NCI-H146 treated with DMSO at 0.1 percent for 48 hours (cell line): ENCODE measurements at regions not wholly inside any gene's neighbourhood (a gene's known extent, or its start where the extent isn't known, plus 50 kb on each side); places are given as distances from the start of the nearest gene placed in this dataset.
A peak's percentile ranks its signal among the peaks of the same experiment; 100 is the strongest.

Experiments used
- DNase-seq: peaks from one replicate; lab custom pipeline; 2025; ENCODE audit not compliant: unreplicated experiment; lab: John Stamatoyannopoulos, UW

DNA sequence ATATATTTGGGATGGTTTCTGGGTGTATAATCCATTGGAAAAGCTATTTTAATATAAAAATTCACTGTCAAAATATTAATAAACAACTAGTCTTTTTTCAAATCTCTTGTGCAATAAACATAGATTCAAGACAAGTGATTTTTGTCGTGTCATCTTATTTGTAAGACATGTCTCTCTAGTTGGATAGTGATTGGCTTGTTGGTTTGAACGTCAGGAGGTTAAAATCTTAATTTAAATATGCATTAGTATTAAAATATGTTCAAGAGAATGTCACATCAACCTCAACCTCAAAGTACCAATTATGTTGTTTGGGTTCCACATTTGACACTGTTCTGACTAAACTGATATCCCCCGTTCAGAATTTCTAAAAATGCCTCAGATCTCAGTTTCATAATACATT lies 287.6 kb downstream of the CASP12 start:
- DNase-seq = no peak

DNA sequence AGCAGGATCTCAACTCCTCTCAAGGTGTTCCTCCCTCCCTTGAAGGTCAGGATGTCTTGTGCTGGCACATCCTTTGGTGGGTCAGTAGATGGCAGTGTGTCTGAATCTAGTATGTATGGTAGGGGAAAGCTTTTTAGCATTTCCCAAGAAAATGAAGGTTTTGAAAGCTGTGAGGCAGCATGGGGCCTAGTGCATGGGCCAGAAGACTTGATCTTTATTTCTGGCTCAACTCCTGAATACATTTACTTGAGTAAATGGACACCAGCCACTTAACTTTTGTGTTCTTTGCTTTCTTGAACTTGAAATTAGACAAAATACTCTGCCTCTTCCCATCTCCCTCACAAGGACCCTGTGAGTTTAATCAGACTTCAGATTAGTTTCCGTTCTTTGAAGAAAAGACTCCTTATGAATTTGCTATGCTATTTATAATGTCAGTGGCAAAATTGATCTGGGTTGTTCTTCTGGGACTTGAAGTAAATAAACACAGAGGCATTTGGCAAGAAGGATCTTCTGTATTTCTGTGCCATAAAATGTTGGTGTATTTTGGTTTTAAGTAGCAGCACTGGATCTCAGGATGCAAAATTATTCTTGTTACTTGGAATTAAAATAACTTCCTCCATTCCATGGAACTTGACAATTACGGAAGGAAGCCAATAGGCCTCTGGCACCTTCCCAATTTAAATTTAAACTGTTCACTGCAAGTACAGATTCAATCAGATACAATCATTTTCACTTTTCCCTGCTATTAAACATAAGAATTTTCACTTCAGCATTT lies 288.8 kb downstream of the CASP12 start:
- peak; percentile 29 for DNase-seq

DNA sequence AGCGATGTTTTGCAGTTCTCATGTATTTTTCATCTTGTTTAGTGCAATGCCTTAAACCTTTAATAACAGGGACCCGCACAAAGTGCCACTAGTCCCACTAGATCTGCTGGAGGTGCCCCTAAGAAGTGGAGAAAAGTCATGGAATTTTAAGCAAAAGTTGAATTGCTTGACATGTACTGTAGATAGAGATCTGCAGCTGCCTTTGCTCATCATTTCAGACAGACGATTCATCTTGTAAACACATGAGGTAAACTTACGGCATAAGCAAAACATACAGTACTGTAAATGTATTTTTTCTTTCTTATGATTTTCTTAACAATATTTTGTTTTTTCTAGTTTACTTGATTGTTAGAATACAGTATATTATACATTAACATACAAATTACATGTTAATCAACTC lies 295.6 kb downstream of the CASP12 start:
- DNase-seq = no peak

DNA sequence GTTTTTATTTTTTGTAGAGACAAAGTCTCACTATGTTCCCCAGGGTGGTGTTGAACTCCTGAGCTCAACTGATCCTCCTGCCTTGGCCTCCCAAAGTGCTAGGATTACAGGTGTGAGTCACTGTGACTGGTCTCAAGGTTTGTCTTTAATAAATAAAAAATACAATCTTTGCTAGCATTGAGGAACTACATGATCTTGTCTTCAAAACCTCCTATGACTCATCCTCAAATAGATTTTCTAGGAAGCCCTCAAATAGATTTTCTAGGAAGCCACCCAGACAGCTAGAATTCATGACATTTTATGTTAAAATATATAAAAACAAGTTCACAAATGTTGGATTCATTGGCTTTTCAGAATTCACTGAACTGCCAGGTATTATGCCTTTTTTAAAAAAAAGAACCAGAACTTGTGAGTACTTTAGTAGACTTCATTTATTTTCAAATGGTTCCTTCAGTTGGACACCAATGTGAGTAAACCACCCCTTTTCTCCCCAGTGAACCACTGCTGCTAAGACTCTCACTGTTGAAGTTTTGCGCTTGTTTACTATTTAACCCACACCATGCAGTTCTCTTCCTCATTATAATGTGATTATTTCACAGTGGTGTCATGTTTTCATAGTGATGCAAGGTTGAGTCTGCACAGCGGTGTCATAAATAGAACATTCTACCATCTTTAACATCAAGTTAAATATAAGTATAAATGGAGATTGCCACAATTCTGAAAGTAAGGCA lies 303.9 kb downstream of the CASP12 start:
- no peak for DNase-seq

DNA sequence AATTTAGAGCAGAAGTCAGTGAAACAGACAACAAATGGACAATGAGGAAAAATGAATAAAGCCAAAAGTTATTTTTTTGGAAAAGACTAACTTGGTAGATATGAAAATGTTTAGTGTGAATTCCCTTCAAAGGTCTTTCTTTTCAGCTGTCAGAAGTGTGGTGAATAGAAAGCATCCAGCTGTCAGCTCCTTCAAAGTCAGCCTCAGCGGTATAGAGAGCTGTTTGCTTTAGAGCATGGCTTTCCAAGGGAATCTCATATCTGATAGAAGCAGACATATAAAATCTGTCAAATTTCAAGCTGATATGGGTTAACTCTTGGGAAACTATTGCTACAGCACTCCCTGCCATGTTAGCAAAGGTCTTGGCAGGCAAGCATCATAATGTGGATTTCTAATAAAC lies 309.3 kb downstream of the CASP12 start:
- no peak for DNase-seq

DNA sequence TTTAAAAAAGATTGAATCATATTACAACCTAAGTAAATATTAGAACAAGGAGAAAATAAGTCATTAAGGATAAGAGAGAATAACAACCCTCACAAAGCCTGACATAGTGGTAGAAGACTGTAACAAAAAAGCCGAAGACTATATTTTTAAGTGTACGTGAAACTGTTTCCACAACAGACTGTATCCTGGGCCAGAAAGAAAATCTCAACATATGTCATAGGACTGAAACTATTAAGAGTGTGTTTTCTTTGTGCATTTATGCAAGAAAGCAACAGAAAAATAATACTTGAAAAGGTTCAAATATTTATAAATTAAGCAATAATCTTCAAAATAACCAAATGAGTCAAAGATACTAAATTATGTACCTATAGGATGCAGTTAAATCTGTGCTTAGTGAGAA lies 309.8 kb downstream of the CASP12 start:
- no peak for DNase-seq

DNA sequence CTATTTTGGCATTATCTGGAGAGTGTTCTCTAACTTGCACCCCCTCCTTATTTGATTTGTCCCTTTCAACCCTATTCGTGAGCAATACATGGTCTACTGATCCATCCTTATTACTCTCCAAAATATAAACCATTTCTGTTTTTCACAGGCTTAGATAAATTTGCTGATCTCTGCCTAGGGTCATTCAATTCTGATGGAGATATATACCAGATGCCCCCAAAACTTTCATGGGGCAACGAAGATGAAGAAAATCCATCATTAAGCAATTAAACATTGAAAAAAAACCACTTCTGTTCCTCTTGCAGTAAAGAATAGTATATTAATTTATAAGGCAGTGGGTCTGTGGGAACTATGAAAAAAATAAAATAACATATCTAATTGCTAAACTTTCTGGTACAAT lies 313.4 kb downstream of the CASP12 start:
- no peak for DNase-seq

DNA sequence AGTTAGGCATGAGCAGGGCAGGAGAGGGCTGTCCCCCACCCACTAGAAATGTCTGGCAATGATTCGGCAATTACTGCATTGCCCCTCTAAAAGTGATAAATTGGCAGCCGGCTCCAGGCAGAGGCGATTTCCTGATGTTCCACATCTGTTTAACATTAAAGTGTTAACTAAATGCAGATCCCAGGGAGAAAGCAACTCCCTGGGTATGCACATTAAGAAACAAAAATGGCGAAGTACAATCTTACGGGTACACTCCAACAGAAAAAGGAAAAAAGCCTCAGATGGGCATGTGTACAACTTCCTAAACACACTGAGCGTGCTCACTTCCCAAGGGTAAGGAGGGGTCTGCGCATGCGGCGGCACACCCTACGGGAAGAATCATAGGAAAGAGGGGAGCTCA lies 314.4 kb downstream of the CASP12 start:
- no peak for DNase-seq

DNA sequence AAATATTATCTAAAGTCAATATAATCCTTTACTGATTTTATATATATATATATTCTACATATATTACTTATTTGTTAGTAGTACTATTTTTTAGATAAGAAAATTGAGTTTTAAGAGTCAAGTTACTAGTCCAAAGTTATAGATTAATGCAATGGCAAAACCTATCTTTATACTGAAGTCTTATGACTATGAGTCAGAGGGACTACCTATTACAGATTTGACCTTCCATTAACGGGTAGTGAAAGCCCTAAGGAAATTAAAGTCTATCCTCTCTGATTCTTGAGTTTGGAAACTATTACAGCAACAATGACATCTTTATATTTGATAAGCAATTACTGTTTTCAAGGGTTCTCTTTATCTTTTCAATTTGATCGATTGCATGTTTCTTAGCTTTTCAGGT lies 315.8 kb downstream of the CASP12 start:
- no peak for DNase-seq

DNA sequence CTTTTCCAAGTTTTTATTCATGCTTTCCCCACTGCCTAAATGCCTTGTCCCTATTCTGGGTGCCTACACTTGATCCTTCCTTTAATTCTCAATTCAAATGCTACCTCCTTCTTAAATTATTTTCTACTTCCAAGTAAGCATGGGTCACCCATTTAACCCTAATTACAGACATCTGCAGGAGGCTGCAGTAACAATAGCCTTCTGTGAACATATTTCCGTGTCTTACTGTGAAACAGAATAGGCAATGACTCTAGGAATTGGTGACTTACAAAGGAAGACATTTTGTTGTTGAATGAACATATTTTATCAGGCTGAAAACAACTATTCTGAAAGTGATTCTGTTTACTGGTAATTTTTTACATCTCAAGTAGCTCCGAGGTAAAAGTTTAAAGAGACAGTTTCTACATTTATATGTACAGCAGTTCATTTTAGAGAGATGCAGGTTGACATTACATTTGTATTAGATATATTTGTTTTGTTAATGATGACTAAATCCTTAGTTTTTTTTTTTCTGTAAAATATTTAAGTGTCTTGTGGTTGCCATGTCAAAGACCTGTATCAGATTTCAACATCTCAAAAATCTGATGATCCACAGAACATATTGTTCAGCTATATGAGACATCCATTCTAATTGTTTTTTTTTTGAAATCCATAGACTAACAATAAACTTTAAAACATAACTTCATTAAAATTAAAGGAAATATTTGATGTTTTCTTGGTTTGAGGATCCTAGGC lies 316.8 kb downstream of the CASP12 start:
- DNase-seq = peak; percentile 9

DNA sequence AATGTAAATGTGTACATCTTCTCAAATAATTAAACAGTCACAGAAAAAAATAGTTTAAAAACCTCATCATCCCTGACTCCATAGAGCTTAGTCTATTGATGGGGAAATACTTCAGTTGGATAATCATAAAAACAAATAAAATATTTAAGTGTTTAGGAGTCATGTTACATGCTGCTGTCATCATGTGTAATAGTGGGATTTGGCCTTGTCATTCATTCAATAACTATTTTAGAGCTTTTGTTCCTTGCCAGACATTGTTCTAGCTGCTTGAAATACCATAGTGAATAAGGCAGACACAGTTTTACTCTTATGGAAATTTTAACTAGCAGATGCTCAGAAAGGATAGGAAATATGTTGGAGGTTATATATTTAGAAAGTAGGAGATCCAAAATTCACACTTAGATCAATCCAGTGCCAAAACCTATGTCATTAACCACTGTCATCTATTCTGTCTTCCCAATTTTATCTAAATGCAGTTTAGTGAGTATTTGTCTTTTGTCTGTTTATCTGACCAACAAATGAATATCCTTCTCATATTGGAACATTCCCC lies 324.7 kb downstream of the CASP12 start:
- DNase-seq = no peak

DNA sequence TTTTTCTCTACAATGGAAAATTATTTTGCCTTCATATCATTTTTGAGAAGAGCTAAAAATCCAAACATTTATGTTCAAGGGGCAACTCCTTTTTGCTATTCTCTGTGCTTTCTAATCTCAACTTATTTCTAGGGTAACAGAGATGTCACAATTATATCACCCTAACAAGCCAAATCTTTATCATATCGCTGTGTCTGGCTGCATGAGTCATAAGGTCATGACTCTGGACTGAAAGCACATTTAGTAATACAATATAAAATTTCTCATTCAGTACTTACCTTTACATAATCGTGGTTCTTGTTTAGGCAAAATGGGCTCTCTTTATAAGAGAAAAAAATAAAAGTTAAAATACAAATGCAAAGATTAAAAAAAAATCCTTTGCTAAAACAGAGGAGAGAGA lies 326.0 kb downstream of the CASP12 start:
- DNase-seq = no peak

DNA sequence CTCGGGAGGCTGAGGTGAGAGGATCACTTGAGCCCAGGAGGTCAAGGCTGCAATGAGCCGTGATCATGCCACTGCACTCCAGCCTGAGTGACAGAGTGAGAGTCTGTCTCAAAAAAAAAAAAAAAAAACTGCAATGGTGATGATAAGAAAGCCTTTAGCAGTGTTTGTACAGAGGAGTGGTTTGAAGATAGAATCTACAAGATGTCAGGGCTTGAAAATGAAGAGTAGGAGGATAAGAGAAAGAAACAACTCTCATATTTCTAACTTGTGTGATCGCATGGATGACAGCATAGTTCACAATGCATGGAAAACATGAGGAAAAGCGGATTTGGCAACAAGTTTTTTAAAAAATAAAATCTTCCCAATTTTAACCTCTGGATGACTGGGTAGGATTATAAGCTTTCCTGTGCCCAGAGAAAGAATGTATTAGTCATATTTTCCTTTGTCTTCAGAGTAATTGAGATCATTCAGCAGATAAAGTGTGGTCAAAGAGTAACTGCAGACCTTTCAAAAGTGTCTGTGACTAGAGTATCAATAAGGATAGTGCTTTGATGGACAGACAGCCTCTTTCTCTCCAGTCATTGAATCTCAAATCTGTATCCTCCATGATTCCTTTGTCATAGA lies 328.1 kb downstream of the CASP12 start:
- DNase-seq = no peak

DNA sequence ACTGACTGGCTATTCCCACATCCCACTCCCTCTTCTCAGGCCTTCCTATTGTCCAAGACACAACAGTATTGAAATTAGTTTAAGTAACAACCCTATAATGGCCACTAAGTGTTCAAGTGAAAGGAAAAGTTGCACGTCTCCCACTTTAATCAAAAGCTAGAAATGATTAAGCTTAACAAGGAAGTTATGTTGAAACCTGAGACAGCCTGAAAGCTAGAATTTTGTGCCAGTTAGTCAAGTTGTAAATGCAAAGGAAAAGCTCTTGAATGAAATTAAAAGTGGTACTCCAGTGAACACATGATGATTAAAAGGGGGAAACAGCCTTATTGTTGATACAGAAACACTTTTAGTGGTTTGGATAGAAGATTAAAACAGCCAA lies 332.7 kb downstream of the CASP12 start:
- DNase-seq = no peak

DNA sequence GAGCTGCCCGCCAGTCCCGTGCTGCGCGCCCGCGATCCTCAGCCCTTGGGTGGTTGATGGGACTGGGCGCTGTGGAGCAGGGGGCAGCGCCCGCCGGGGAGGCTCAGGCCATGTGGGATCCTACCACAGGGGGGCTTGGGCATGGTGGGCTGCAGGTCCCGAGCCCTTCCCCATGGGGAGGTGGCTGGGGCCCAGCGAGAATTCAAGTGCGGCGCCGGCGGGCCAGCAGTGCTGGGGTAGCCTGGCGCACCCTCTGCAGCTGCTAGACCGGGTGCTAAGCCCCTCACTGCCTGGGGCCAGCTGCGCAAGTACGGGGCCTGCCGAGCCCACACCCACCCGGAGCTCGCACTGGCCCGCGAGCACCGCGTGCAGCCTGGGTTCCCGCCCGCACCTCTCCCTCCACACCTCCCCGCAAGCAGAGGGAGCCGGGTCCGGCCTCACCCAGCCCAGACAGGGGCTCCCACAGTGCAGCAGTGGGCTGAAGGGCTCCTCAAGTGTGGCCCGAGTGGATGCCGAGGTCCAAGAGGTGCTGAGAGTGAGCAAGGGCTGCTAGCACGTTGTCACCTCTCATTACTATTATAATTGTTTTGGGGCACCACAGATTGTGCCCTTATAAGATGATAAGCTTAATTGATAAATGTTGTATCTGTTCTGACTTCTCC lies 333.2 kb downstream of the CASP12 start:
- DNase-seq = no peak

DNA sequence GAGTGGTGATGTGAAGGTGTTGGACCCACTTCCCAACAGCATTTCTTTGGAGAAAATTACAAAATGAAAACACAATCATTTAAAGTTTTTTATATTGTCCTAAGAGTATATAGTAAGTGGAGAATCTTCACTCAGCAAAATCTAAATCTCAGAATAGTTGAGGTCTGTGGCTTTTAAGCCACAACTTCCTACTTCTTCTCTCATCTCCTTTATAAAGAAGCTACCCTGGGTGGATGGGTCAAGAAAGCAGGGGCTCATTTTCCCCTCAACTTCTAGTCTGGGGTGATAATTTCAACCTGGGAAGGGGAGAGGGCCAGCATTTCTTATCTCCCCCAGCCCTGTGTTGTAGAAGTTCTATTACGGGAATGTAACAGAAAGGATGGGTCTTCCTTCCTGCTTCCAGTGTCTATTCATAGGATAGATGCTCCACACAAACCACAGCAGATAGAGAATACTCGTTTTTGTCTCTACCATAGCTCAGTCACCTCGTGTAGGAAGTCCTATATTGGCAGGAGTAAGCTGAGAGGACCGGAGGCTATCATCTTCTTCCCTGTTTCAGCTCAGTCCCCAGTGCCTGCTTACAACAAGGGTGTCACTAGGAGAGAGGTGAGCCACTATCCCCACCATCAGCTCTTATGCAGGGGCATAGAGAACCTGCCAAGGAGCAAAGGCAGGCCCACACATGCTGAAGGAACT lies 341.5 kb downstream of the CASP12 start:
- DNase-seq = no peak

DNA sequence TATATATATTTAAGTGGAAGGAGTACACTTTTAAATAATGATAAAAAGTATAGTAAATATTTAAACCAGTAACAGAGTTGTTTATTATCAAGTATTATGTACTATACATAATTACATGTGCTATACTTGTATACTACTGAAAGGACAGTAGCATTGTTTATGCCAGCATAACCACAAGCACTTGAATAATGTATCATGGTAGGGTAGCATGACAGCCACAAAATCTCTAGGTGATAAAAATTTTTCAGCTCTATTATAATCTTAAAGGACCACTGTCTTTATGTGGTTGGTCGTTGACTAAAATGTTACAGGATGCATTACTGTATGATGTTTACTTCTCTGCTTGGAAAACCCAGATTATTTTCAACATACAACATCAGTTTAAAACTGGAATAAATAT lies 349.2 kb downstream of the CASP12 start:
- no peak for DNase-seq

DNA sequence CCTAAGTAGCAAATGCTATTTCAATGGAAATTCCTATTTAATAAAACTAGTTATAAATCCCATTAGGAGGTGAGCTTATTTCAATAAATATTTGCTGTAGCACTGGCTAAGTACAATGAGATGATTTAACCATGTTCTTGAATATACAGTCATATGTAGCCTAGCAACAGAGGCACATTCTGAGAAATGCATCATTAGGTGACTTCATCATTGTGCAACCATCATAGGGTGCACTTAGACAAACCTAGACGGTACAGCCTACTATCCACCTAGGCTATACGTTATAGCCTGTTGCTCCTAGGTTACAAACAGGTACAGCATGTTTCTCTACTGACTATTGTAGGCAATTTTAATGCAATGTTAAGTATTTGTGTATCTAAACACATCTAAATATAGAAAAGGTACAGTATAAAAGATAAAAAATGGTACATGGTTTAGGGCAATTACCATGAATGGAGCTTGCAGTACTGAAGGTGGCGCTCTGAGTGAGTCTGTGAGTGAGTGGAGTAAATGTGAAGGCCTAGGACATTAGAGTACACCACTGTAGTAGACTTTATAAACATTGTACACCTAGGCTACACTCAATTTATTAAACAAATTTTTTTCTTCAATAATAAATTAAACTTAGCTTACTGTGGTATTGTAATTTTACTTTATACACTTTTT lies 350.1 kb downstream of the CASP12 start:
- DNase-seq = no peak

DNA sequence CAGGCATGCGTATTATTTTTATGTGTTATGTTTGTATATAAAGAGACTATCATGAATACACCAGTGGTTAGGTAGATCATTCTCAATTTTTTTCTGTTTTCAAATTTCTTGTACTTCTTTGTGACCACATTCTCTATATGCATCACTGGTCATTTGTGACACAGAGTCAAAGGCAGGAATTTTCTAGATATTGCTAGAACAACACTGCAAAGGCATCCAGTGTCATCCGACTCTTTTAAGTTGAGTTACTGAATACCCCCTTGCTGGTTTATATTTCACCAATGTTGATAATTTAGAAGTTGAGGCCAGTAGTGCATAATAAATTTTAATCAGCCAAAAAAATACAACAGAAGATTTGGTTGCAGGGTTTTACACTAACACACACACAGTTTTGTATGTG lies 351.8 kb downstream of the CASP12 start:
- DNase-seq = no peak

DNA sequence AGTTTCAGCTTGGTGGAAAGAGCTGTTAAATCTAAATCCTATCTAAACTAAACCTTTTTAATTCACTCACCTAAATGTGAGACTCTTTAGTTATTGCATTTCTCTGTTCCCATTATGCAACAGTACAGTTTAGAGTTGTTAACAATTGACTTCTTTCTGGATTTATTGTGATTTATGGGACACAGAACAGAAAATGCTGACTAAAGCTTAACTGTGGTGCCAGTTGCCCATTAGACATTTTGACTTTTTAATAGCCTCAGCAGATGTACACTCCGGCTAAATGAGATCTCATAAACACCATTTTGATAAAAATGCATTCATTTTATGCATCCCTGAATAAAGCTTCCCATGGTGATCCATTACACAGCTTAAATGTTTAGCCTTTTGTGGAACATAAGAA lies 356.6 kb downstream of the CASP12 start:
- no peak for DNase-seq
